Ishikawa (cell line): ENCODE measurements at regions not wholly inside any gene's neighbourhood (a gene's known extent, or its start where the extent isn't known, plus 50 kb on each side); places are given as distances from the start of the nearest gene placed in this dataset.

ENCODE experiments used
- EP300 ChIP-seq: IDR thresholded peaks from 2 replicates; pipeline ENCODE4 v1.6.1; 2012; ENCODE audit warnings: borderline replicate concordance
- RAD21 ChIP-seq: IDR thresholded peaks from 2 replicates; pipeline ENCODE4 v1.6.1; 2012; ENCODE audit warnings: low read depth
- TAF1 ChIP-seq: IDR thresholded peaks from 2 replicates; pipeline ENCODE4 v1.6.1; 2012; ENCODE audit warnings: low read depth, mild to moderate bottlenecking
- YY1 ChIP-seq: IDR thresholded peaks from 2 replicates; pipeline ENCODE4 v1.6.1; 2012; ENCODE audit warnings: low read depth

DNA sequence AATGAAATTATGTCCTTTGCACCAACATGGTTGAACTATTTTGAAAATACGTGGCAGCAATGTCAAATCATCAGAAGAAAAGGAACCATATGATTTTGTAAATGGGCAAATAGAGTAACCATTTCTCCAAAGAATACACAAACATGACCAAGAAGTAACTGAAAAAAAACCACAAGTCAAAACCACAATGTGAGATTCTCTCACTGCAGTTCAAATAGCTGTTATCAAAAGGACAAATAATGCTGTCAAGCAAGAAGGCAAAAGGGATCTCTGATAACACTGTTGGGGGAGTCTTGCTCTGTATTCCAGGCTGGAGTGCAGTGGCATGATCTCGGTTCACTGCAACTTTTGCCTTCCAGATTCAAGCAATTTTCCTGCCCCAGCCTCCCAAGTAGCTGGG is 170.7 kb upstream of the XIST start:
- TF ChIP-seq EP300 (no peak), RAD21 (no peak), TAF1 (no peak), YY1 (no peak)
